ENCODE measurements at regions not wholly inside any gene's neighbourhood (a gene's known extent, or its start where the extent isn't known, plus 50 kb on each side); places are given as distances from the start of the nearest gene placed in this dataset.

DNA sequence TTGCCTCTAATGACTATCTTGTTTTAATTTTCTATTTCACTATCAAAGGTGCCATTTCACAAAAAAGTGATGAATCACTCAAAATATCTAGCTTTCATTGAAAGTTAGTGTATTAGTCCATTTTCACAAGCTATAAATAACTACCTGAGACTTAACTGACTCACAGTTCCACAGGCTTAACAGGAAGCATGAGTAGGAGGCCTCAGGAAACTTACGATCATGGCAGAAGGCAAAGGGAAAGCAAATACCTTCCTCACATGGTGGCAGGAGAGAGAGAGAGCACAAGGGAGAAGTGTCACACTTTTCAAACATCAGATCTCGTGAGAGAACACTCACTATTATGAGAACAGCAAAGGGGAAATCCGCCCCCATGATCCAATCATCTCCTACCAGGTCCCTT, 1220.4 kb upstream of the ZEB2 start:
- DNase-seq (ENCODE audit: low read depth), result peak; percentile 52

DNA sequence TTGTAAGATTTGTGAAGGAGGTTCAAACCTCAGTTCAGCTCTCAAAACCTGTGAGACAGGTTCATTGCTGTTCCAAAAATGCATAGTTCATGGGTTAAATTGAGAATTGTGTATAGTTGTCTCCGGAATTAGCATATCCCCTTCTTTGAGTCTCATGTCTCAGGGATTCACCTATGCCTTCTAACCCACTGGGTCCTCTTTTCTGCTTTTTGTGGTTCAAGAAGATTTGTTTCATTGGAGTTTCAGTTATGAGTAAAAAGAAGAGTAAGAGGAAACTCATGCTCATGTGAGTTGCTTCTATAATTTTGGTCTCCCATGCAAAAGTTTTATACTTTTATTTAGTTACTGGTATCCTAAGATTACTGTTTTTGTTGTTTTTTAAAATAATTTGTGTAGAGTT, 1219.8 kb upstream of the ZEB2 start:
- no peak for DNase-seq (ENCODE audit: low read depth)

DNA sequence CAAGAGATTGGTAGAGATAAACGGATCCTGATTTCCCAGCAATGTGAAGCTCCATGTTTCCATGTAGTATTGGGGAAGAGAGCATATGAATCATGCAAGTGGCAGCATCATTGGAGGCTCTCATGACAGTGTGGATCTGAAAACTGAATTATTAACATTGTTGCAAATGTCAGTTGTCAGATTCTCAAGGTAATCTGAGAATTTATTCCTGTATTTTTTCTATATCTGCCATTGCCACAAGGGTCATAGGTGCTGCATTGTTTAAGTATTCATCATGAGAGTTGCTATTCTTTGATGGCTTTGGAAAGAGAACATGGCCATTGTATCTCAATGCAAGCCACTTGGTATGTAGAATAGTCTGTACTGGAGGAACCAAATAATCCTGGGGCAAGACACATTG, 1217.0 kb upstream of the ZEB2 start:
- DNase-seq (ENCODE audit: low read depth), result peak; percentile 84

DNA sequence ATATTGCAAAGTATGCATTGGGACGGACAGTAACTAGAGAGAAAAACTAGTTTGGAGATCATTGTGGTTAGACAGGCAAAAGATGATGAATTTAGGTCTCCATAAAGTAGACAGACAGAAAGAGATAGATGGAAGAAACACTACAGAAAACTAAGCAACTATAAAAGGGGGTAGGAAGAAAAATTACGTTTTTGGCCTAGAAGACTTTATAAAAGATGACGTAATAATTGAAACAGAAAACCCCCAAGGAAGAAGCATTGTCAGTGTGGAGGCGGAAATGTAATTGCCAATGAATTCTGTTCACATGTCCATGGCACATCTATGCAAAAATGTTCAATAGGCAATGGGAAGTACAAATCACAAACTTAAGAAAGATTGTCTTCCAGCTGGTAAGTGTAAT, 1211.5 kb upstream of the ZEB2 start:
- DNase-seq (ENCODE audit: low read depth), result no peak

DNA sequence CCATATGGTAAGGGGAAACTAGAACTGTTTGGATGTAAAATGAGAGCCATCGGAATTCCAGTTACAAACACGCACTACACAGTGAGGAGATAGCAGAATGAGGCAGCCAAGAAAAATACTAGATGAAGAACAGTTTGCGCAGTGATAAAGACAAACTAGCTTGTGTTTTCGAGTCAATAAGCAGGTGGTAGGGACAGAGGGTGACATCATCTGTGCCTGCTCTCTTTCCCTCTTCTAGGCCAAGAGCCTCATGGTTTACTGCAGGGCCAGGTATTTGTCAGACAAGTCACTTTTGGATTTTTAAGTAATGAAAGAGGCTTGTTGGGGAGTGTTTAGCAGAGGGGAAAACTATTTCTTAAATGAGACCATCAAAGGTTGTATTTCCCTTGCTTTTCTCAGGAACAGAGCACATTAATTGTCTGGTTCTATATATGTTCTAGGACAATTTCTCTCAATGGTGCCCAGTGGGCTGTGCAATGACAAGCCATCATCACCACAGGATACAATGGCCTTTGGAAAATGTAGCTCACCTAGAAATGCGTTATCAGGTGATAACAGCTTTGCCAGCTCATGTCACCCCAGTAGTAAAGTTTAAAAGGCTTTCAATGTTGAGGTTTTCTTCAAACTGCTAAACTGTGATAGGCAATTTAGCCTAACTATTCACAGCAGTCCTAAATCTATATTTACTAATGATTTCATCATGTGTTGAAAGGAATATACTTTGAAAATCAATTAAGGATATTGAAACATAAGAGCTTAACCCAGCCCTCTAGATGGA, 1210.3 kb upstream of the ZEB2 start:
- no peak for DNase-seq (ENCODE audit: low read depth)

DNA sequence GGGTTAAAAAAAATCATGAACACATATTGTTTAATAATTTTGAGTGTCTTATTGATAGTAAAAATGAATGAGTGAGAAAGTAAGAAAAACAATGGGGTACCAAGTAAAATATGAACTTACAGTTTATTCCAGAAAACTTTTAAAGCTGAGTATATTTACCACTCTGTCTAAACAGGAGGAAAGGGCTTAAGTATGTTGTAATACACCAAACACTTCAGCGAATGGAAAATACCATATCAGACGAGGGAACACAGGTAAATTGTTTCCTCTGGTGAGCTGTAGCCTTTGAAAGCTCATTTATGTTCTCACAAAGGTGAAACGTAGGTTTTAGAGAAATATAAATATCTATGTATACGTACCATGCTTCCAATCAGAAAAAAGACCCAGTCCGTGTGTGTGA, 1209.6 kb upstream of the ZEB2 start:
- DNase-seq (ENCODE audit: low read depth), result no peak

DNA sequence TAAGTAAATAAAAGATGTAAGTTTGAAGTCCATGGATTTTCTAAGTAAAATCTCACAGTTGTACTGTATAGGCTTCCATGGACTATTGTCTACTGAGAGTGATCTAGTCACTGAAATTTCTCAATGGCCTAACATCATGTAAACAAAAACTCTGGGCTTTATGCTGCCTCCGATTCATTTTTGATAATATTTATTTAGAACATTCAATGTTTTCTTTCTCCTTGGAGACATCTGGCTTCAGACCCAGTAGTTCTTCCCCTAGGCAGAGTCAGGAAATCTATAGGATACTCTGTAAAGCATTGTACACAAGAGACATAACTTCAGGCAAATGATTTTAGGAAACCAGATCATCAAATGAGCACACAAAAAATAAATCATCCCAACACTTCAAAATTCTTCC, 1208.6 kb upstream of the ZEB2 start:
- no peak for DNase-seq (ENCODE audit: low read depth)

DNA sequence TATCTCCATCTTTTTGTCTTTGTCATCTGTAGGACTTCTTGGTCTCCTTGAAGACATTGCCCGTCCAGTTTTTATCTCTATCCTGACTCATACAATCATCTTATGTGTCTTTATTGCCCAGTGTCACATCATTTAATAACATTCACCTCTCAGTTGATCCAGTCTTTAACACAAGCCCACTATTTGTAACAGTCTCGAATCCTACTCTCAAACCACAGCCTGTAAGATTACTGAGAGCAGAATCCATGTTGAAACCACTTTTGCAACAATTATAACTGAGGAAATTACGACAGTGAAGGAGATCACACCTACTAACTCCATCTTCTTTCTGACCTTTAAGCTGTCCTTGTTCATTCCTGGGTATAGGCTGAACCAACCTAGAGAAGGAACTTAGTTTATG, 1206.0 kb upstream of the ZEB2 start:
- DNase-seq (ENCODE audit: low read depth), result no peak

DNA sequence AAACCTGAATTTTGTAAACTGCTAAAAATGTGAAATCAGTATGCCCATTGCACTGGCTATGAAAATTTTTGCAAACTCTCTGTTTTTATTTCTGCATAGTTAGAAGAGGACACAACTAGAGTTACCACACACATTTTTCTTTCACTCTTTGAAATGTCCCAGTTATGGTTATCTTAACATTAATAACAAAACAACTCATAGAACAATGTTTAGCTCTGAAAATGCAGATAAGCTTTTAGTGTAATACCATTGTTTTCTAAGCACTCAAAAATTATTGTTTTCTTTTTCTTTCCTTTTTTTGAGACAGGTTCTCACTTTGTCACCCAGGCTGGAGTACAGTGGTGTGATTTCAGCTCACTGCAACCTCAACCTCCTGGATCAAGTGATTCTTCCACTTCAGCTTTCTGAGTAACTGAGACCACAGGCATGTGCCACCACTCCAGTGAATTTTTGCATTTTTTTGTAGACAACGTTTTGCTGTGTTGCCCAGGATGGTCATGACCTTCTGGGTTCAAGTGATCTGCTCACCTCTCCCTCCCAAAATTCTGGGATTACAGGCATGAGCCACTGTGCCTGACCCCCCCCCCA, 1204.5 kb upstream of the ZEB2 start:
- peak; percentile 49 for DNase-seq (ENCODE audit: low read depth)

DNA sequence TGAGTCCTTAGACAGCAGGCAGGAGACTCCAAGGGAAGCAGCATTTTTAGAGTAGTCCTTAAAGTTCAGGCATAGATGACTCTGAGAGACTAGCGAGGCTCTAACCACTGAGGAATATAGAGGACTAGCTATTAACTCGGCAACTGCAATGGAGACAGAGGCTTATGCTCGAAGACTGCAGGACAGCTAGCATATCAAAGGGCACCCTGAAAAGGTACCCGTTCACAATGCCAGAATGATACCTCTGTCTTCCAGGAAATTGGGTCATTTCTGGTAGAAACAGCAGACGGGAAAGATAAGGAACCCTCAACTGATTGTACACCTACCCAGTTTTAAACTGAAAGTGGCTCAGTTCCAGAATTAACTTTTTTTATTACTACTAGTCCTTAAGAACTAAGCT, 1204.0 kb upstream of the ZEB2 start:
- DNase-seq (ENCODE audit: low read depth), result no peak

DNA sequence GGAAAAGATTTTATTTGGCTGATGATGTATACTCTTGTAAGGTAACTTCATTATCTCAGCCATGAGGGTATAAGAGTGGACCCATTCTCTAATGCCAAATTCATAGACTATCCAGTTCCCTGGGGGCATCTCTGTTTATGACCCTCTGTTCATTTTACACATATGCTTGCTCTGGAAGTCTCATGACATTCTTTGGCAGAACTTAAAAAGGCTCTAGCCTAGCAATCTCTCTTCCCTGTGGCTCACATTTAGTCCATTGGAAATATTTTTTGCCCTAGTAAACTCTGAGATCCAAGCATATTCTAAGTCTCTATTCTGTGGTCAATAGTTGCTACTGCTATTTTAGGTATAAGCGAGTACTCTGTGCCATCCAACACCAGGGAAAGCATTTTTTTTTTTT, 1201.8 kb upstream of the ZEB2 start:
- DNase-seq (ENCODE audit: low read depth), result no peak

DNA sequence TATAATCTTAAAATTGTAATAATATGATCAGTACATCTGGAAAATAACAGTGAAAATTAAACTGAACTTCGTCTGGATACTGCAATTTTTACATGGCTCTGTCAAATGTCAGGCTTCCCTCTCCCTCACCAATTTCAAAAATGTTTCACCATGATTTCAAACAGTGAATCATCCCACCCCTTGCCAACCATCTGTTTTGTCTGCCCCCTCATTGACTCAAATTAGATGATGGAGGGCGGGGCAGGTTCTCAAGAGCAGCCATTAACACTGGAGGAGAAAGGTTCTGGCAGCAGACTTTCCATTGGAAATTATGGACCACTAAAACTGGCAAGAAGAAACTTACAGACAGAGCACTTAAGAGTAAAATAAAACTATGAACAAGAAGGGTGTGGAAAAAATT, 1195.7 kb upstream of the ZEB2 start:
- DNase-seq (ENCODE audit: low read depth), result peak; percentile 63

DNA sequence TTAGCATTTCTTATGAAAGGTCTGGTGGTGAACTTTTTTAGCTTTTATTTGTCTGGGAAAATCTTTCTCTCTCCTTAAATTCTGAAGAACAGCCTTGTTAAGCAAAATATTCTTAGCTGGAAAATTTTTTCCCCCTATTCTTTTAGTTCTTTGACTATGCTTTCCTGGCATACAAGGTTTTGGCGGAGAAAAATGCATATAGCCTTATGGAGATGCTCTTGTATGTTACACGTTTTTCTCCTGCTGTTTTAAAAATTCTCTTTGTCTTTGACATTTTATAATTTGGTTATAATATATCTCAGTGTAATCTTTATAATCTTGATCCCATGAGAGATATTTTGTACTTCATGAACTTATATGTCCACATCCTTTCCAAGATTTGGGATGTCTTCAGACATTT, 1190.4 kb upstream of the ZEB2 start:
- no peak for DNase-seq (ENCODE audit: low read depth)

DNA sequence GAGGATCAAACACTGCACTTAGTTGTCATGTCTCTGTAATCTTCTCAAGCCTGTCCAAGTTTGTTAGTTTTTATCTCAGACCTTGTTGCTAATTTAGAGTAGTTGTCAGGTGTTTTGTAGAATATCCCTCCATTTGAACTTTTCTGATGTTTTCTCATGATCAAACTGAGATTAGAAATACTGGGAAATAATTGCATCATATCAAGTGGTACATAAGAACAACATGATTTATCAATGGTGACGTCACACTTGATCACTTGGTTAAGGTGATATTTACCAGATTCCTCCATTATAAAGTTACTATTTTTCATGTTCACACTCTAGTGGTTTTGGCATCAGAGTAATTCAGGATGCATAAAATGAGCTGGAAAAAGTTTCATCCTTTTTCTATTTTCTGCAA, 1182.4 kb upstream of the ZEB2 start:
- no peak for DNase-seq (ENCODE audit: low read depth)

DNA sequence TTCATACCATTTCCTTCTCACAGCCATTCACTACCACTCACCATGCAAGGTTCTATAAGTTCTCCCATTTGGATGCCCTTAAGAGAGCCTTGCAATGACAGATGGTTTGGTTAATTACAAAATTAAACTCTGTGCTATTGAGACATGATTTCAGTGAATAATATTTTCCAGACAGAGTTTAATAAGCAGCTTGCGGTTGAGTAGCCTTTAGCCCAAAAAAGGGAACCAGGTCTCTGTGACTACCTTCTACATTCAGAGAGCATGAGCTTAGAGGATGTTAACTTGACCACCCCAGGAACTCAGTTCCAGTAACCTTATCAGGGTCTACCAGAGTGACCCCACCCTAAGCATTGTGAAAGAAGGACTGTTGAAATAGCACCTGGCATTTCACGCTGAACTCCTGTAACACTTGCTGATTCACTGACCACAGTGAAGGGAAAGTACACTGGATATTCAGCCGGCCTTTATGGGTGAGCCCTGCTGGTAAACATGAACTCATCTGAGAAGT, 1173.1 kb upstream of the ZEB2 start:
- peak; percentile 98 for DNase-seq (ENCODE audit: low read depth)

DNA sequence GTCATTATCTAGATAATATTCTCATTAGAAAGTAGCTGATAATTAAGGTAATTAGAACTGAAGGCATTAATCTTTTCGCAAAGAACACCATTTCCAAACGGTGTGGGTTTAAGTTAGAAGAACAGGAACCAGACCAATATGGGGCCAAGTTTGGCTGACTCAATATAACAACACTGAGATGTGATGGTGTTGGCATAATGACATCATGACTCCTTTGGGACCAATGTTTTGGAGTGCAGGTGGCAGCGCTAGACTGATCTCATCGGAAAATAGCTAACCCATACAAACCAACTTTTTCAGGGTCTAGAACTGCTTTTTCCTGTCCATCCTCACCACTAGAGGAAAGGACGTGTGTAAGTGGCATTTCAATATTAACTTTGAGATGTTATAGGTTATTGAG, 1171.7 kb upstream of the ZEB2 start:
- DNase-seq (ENCODE audit: low read depth), result peak; percentile 6

DNA sequence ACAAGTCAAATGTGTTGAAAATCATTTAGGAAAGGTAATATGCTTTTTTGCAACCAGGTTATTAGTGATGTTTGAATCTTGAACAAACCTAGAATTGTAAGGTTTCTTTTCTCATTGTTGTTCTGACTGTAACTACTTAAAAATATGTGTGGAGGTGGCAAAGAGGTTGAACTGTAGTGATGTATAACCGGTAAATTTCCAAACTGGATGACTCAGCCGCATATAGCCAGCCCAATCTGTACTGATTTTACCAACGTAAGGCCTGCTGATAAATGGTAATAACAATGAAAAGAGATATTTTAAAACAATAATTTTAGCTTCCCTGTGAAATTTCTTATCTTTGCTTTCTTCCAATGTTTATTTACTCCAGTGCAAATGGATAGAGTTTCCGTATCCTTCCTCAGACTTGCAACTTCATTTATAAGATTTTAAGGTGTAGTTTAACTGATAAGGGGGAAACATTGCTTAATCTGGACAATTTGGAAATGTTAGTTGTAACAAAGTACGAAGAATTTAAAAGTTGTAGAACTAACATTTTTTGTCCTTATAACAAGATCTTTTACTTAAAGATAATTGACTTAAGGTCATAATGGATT, 1170.4 kb upstream of the ZEB2 start:
- no peak for DNase-seq (ENCODE audit: low read depth)

DNA sequence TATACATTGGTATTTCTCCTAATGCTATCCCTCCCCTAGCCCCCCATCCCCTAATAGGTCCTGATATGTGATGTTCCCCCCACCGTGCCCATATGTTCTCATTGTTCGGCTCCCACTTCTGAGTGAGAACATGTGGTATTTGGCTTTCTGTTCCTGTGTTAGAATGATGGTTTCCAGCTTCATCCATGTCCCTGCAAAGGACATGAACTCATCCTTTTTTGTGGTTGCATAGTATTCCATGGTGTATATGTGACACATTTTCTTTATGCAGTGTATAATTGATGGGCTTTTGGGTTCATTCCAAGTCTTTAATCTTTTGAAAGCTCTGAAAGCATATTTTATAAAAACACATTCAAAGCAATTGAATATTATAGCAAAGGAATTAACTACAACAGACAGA, 1169.4 kb upstream of the ZEB2 start:
- no peak for DNase-seq (ENCODE audit: low read depth)

DNA sequence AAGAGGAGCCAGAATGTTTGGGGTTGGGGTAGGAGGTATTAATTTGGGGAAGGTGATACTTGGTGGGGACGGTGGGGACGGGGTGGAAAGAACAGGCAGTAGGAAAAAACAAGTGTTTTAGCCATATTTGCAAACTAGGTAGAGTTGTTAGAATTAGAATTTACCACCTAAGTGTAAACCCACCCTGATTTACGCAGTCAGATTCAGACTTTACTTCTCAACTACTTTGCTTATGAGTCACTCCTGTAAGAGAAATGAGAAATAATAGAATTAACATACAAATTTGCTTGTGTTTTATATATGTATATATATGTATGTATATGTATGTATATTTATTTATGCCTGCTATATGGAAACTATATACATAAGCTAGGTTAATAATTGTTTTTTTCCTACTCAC, 1168.2 kb upstream of the ZEB2 start:
- DNase-seq (ENCODE audit: low read depth), result no peak

DNA sequence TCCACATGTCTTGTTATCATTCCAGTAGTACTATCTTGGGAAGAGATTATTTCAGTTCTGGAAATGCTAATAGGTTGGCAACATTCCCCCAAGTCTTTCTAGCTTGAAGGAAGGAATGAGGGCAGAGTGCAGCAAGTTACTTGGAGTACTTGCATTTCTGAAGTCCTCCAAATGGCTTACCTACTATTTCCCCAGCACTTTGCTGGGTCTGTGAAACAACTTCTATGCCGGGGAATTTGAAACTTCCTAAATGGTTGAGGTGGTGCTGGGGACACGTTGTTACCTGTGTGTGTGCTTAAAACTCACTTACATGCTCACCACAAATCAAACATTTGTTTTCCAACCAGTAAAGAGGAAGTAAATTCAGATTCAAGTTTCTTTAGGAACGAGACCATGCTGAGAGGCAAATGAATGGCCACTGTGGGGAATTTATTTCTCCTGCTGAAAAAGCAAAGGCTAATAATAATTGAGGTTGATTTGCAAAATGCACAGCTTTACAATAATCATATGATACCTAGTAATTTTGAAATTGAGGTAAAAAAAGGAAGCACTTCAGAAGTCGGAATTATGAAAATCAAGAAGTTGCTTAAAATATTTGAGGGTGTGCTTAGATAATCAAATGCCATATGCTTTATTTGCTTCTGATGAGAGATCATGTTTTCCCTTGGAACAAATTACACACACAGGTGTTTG, 1167.7 kb upstream of the ZEB2 start:
- DNase-seq (ENCODE audit: low read depth), result no peak

DNA sequence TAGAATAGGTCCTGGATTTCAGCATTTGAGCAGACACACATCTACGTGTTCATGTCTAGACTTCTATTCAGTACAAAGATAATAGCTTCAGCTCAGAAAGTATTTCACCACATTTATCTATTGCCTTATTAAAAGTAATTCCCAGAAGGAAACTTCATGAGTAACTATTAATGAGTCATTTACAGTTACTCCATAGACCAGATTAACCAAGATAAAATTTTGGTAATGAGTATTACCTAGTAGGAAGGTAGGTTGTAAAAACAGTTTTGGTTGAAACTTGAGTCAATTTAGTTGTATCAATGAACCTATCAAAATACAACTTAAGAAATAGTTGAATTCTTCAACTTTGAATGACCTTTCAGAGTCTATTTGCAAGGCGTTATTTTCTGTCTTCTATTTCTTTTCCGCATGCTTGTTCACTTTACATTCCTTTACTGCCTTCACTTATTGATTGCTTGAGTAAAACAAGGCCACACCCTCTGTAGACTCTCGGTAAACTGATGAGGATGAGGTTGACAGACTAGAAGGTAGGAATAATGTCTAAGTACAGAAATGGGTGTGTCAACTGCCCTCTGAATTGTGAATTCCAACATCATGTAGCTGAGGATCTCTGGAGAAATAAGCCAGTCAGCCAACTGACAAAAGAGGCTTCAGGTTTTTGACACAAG, 1165.6 kb upstream of the ZEB2 start:
- no peak for DNase-seq (ENCODE audit: low read depth)

All from LHCN-M2 (cell line).